ENCODE measurements at regions not wholly inside any gene's neighbourhood (a gene's known extent, or its start where the extent isn't known, plus 50 kb on each side); places are given as distances from the start of the nearest gene placed in this dataset.
A peak's percentile ranks its signal among the peaks of the same experiment; 100 is the strongest.
"Not testable (repeated sequence)": the region's sequence is repeated elsewhere in the genome, so short reads cannot be mapped to it uniquely, and the experiment has no call there.

DNA sequence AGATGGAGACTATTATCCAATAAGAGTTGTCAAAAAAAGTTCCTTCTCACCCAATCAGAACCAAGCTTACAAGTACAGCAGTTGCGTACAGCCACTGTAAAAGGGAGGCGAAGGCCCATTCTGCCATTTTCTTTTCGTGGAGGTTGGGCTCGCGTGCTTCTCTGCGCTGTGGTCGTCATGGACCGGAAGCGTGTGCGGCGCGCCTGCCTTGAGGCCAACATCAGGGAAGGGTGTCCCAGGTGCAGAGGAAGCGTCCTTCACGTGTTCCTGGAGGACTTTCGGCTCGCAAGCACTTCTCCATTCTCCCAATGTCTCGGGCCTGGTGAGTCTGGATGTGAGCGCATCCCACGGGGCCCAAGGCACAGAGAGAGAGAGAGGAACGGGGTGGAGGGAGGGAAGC lies 85.8 kb downstream of the TBC1D26 start:
- H3K9ac ChIP-seq (ENCODE audit: insufficient read depth, low read length, poor library complexity, severe bottlenecking); H3K4me3 ChIP-seq (replicated peaks in 1 of 3; ENCODE audit: low read depth in 2 of 3, low read length in 3 of 3); H2AFZ ChIP-seq (ENCODE audit: insufficient read depth, low read depth, low read length, poor library complexity, severe bottlenecking); H3K4me3 Mint-ChIP-seq; H3K36me3 ChIP-seq (replicated peaks in 1 of 2; ENCODE audit: control insufficient read depth in 1 of 2, insufficient read depth in 2 of 2, low read length in 2 of 2); intact Hi-C loops (cut with micrococcal nuclease); H3K4me1 ChIP-seq (ENCODE audit: control insufficient read depth in 1 of 2, insufficient read depth in 2 of 2, low read length in 2 of 2); H3K9me3 Mint-ChIP-seq; H3K4me2 ChIP-seq (replicated peaks; ENCODE audit: extremely low read depth, low read length, poor library complexity, severe bottlenecking); H3K4me1 Mint-ChIP-seq; H3K36me3 Mint-ChIP-seq; H3K79me2 ChIP-seq (ENCODE audit: insufficient read depth, low read length); H3K27me3 ChIP-seq (ENCODE audit: control insufficient read depth in 2 of 2, insufficient read depth in 2 of 2, low read length in 2 of 2); H3K27me3 Mint-ChIP-seq (ENCODE audit: low read depth in 3 of 3); H3K27ac Mint-ChIP-seq; H3K9me3 ChIP-seq (replicated peaks in 1 of 2; ENCODE audit: control insufficient read depth in 1 of 2, insufficient read depth in 1 of 2, low read length in 2 of 2); H4K20me1 ChIP-seq (ENCODE audit: insufficient read depth, low read length); DNase-seq; H3K27ac ChIP-seq (ENCODE audit: low read depth in 1 of 2, low read length in 2 of 2): not testable (repeated sequence)
- WGBS (ENCODE audit: insufficient coverage) = 99% methylated on average over 11 of the region's 20 CpGs

DNA sequence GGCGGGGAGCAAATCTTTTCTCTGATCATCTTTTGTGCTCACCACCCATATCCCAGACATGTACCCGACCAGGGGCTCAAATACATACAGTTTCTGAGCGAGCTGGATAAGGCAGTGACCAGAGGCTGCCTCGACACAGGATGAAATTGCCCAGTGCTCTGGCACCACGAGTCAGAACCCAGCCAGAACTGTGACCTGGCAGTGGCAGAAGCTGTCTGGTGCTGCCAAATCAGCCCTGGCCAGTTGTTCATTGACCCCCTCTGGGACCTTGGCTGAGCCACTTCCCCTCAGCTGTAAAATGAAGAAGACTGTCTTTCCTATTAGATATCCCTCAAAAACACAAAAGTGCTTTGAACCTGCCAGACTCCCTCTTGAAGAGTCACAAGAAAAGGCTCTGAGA lies 90.2 kb downstream of the TBC1D26 start:
- H4K20me1 ChIP-seq (ENCODE audit: insufficient read depth, low read length); H3K36me3 Mint-ChIP-seq; H3K79me2 ChIP-seq (ENCODE audit: insufficient read depth, low read length); H2AFZ ChIP-seq (ENCODE audit: insufficient read depth, low read depth, low read length, poor library complexity, severe bottlenecking); H3K27ac Mint-ChIP-seq; H3K36me3 ChIP-seq (replicated peaks in 1 of 2; ENCODE audit: control insufficient read depth in 1 of 2, insufficient read depth in 2 of 2, low read length in 2 of 2); H3K4me2 ChIP-seq (replicated peaks; ENCODE audit: extremely low read depth, low read length, poor library complexity, severe bottlenecking); DNase-seq; H3K27me3 Mint-ChIP-seq (ENCODE audit: low read depth in 3 of 3); H3K4me3 Mint-ChIP-seq; H3K4me1 Mint-ChIP-seq; H3K9ac ChIP-seq (ENCODE audit: insufficient read depth, low read length, poor library complexity, severe bottlenecking); H3K27me3 ChIP-seq (ENCODE audit: control insufficient read depth in 2 of 2, insufficient read depth in 2 of 2, low read length in 2 of 2); H3K9me3 ChIP-seq (replicated peaks in 1 of 2; ENCODE audit: control insufficient read depth in 1 of 2, insufficient read depth in 1 of 2, low read length in 2 of 2); H3K27ac ChIP-seq (ENCODE audit: low read depth in 1 of 2, low read length in 2 of 2); H3K4me1 ChIP-seq (ENCODE audit: control insufficient read depth in 1 of 2, insufficient read depth in 2 of 2, low read length in 2 of 2); H3K9me3 Mint-ChIP-seq; intact Hi-C loops (cut with micrococcal nuclease); H3K4me3 ChIP-seq (replicated peaks in 1 of 3; ENCODE audit: low read depth in 2 of 3, low read length in 3 of 3): not testable (repeated sequence)
- no CpG with 5 or more reads among the region's 5 CpGs for WGBS (ENCODE audit: insufficient coverage)

DNA sequence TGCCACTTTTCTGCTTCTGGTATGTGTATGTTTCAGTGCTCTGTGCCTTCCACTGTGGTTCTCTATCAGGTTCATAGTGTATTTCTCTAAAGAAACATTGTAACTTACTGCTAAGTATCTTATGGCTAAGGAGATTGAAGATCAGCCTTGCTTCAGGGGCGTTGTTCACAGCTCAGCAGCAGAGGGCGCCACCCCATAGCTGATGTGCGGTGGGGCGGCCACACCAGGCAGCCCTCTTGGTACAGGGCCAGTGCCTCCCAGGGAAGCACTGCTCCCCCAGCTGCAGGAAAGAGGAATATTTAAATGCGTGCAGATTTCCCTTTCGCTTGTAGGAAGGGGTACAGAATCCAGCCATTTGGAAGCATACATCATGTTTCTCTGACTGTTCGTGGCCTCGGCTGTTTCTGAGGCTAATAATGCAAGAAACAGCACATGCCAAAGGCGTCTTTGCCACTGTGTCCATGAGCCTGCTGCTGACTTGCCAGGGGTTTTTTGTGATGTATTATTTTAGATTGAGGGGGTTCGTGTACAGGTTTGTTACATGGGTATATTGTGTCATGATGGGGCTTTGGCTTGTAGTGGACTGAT lies 96.7 kb downstream of the TBC1D26 start:
- H3K9ac ChIP-seq (ENCODE audit: insufficient read depth, low read length, poor library complexity, severe bottlenecking); H3K9me3 ChIP-seq (replicated peaks in 1 of 2; ENCODE audit: control insufficient read depth in 1 of 2, insufficient read depth in 1 of 2, low read length in 2 of 2); H3K36me3 Mint-ChIP-seq; H3K27me3 Mint-ChIP-seq (ENCODE audit: low read depth in 3 of 3); H2AFZ ChIP-seq (ENCODE audit: insufficient read depth, low read depth, low read length, poor library complexity, severe bottlenecking); H3K36me3 ChIP-seq (replicated peaks in 1 of 2; ENCODE audit: control insufficient read depth in 1 of 2, insufficient read depth in 2 of 2, low read length in 2 of 2); H3K9me3 Mint-ChIP-seq; H3K4me2 ChIP-seq (replicated peaks; ENCODE audit: extremely low read depth, low read length, poor library complexity, severe bottlenecking); H3K27ac ChIP-seq (ENCODE audit: low read depth in 1 of 2, low read length in 2 of 2); H3K27me3 ChIP-seq (ENCODE audit: control insufficient read depth in 2 of 2, insufficient read depth in 2 of 2, low read length in 2 of 2); H3K79me2 ChIP-seq (ENCODE audit: insufficient read depth, low read length); H4K20me1 ChIP-seq (ENCODE audit: insufficient read depth, low read length); H3K4me3 ChIP-seq (replicated peaks in 1 of 3; ENCODE audit: low read depth in 2 of 3, low read length in 3 of 3): not testable (repeated sequence)
- H3K4me1 Mint-ChIP-seq = peaks cover 43% of the 10 kb centered on the region
- no CpG with 5 or more reads among the region's 10 CpGs for WGBS (ENCODE audit: insufficient coverage)
- H3K4me1 ChIP-seq (ENCODE audit: control insufficient read depth in 1 of 2, insufficient read depth in 2 of 2, low read length in 2 of 2) = peaks cover 30 to 34% of the 10 kb centered on the region in 2 donors
- intact Hi-C loops (cut with micrococcal nuclease) = loop anchor here (2.0 to 5.0 kb wide), 2 partner anchors 168 to 170 kb away; partner anchors contain the start of genes TTC19 (in 2 of the 2) and ZSWIM7 (in 2 of the 2)
- H3K4me3 Mint-ChIP-seq = peak overlapping the region in 1 of 2 donors; percentile 19
- H3K27ac Mint-ChIP-seq = peak overlapping the region in 3 of 7 donors; percentile 25 to 72 (median 55)
- peak; percentile 56 to 75 (median 61) for DNase-seq
- TF ChIP-seq, protein P1, sequence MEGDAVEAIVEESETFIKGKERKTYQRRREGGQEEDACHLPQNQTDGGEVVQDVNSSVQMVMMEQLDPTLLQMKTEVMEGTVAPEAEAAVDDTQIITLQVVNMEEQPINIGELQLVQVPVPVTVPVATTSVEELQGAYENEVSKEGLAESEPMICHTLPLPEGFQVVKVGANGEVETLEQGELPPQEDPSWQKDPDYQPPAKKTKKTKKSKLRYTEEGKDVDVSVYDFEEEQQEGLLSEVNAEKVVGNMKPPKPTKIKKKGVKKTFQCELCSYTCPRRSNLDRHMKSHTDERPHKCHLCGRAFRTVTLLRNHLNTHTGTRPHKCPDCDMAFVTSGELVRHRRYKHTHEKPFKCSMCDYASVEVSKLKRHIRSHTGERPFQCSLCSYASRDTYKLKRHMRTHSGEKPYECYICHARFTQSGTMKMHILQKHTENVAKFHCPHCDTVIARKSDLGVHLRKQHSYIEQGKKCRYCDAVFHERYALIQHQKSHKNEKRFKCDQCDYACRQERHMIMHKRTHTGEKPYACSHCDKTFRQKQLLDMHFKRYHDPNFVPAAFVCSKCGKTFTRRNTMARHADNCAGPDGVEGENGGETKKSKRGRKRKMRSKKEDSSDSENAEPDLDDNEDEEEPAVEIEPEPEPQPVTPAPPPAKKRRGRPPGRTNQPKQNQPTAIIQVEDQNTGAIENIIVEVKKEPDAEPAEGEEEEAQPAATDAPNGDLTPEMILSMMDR (IDR thresholded peaks at IDR 0.05) = peak; percentile 80

DNA sequence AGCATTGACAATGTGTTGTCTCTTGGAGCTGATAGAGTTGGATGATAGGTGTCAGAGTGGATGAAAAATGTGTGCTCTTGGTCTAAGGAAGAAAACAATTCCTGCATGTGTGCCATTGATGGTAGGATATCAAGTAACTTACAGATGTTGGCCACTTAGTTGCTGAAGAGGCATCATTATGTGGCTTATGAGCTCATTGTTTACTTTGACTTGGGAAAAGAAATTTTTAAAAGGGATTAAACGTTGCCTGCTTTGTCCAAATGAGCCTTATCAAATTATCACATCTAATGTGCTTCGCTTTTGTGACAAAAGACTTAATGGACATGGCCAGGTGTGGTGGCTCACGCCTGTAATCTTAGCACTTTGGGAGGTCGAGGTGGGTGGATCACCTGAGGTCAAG lies 98.1 kb downstream of the TBC1D26 start:
- not testable (repeated sequence) for H3K36me3 ChIP-seq (replicated peaks in 1 of 2; ENCODE audit: control insufficient read depth in 1 of 2, insufficient read depth in 2 of 2, low read length in 2 of 2); H3K4me3 ChIP-seq (replicated peaks in 1 of 3; ENCODE audit: low read depth in 2 of 3, low read length in 3 of 3); H2AFZ ChIP-seq (ENCODE audit: insufficient read depth, low read depth, low read length, poor library complexity, severe bottlenecking); DNase-seq; H3K4me3 Mint-ChIP-seq; H3K9me3 ChIP-seq (replicated peaks in 1 of 2; ENCODE audit: control insufficient read depth in 1 of 2, insufficient read depth in 1 of 2, low read length in 2 of 2); H3K27me3 Mint-ChIP-seq (ENCODE audit: low read depth in 3 of 3); H4K20me1 ChIP-seq (ENCODE audit: insufficient read depth, low read length); H3K36me3 Mint-ChIP-seq; H3K79me2 ChIP-seq (ENCODE audit: insufficient read depth, low read length); H3K27me3 ChIP-seq (ENCODE audit: control insufficient read depth in 2 of 2, insufficient read depth in 2 of 2, low read length in 2 of 2); H3K9ac ChIP-seq (ENCODE audit: insufficient read depth, low read length, poor library complexity, severe bottlenecking); H3K9me3 Mint-ChIP-seq; H3K4me2 ChIP-seq (replicated peaks; ENCODE audit: extremely low read depth, low read length, poor library complexity, severe bottlenecking)
- intact Hi-C loops (cut with micrococcal nuclease) = loop anchor here in 1 of 2 donors (10.0 kb wide), 1 partner anchor 55 kb away; no protein-coding TSS in a partner anchor
- WGBS (ENCODE audit: insufficient coverage) = 100% methylated on average over 1 of the region's 4 CpGs
- Histone ChIP-seq H3K27ac (ENCODE audit: low read depth in 1 of 2, low read length in 2 of 2) (peak overlapping the region in 1 of 2 donors; percentile 75), H3K4me1 (ENCODE audit: control insufficient read depth in 1 of 2, insufficient read depth in 2 of 2, low read length in 2 of 2) (peaks cover 37 to 38% of the 10 kb centered on the region in 2 donors)
- H3K4me1 Mint-ChIP-seq = peaks cover 45% of the 10 kb centered on the region
- H3K27ac Mint-ChIP-seq = peak overlapping the region in 5 of 7 donors; percentile 42 to 95 (median 85)
